Body of pancreas (tissue), 4 donors: ENCODE measurements at regions not wholly inside any gene's neighbourhood (a gene's known extent, or its start where the extent isn't known, plus 50 kb on each side); places are given as distances from the start of the nearest gene placed in this dataset.

ENCODE experiments used
- CTCF ChIP-seq, 7 experiments: fragments of 450-650 bp in 4 of 7; fragments of 200-600 bp in 3 of 7; sonication (generic) in 3 of 7; IDR thresholded peaks; one replicate each; pipeline ENCODE4 v1.5.1; 2016 to 2019; ENCODE audit warnings: antibody characterized with exemption in 7 of 7
- POLR2A ChIP-seq, 3 donors: fragments of 450-650 bp; IDR thresholded peaks; one replicate each; pipeline ENCODE4 v1.6.1; 2016; ENCODE audit warnings: antibody characterized with exemption in 3 of 3, mild to moderate bottlenecking in 2 of 3

GRCh38 chr7:13742811-13743210 is 246.7 kb downstream of the ETV1 start:
- TF ChIP-seq CTCF (IDR thresholded peaks at IDR 0.05) (peak; percentile 21 to 73 (median 53)), POLR2A (IDR thresholded peaks at IDR 0.05) (no peak)
